AG04449 (cell line): ENCODE measurements at regions not wholly inside any gene's neighbourhood (a gene's known extent, or its start where the extent isn't known, plus 50 kb on each side); places are given as distances from the start of the nearest gene placed in this dataset.

Experiments used
- CTCF ChIA-PET: fragments of 350-600 bp; formaldehyde crosslinking; extraction: SDS; loops from one replicate; lab custom pipeline; 2021; ENCODE audit warnings: antibody characterized with exemption; lab: Yijun Ruan, JAX
- POLR2A ChIA-PET: fragments of 400-600, 350-600 bp; formaldehyde crosslinking; extraction: SDS; loops from one replicate; lab custom pipeline; 2020; ENCODE audit warnings: antibody characterized with exemption, inconsistent platforms; lab: Yijun Ruan, JAX
- DNase-seq: peaks from one replicate; pipeline ENCODE4 v3.0.0-alpha.2; 2010; ENCODE audit warnings: low read depth, low spot score
- H3K4me3 ChIP-seq: 2 replicates; pipeline ENCODE4 v1.5.1; 2011; ENCODE audit warnings: low read depth, mild to moderate bottlenecking, control low read depth, low read length
- TF ChIP-seq, protein P1 (sequence below): IDR thresholded peaks from one replicate; pipeline ENCODE4 v1.5.1; 2011; ENCODE audit warnings: mild to moderate bottlenecking, moderate library complexity, low read length, control low read depth, inconsistent platforms; ENCODE audit not compliant: insufficient read depth; ENCODE audit errors: missing control alignments

DNA sequence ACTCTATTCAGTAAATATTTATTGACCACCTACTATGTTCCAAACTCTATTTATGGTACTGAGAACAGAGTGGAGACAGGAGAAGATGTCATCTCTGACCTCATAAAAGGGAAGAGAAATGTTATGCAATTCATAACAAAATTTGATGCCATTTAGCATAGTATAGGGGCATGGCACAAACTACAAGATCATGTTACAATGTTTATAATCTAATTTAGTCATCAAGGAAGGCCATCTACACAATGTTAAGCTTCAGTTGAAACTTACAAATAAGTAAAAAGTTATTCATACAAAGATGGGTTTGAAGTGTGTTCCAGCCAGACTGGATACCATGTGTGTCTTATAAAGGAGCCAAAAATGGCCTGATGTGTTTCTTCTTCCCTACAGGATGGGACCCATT is 146.8 kb upstream of the CHRM3 start:
- POLR2A ChIA-PET = no interaction called here
- DNase-seq = no peak
- CTCF ChIA-PET = no interaction called here
- H3K4me3 ChIP-seq = no peak overlapping the region
- TF ChIP-seq, protein P1, sequence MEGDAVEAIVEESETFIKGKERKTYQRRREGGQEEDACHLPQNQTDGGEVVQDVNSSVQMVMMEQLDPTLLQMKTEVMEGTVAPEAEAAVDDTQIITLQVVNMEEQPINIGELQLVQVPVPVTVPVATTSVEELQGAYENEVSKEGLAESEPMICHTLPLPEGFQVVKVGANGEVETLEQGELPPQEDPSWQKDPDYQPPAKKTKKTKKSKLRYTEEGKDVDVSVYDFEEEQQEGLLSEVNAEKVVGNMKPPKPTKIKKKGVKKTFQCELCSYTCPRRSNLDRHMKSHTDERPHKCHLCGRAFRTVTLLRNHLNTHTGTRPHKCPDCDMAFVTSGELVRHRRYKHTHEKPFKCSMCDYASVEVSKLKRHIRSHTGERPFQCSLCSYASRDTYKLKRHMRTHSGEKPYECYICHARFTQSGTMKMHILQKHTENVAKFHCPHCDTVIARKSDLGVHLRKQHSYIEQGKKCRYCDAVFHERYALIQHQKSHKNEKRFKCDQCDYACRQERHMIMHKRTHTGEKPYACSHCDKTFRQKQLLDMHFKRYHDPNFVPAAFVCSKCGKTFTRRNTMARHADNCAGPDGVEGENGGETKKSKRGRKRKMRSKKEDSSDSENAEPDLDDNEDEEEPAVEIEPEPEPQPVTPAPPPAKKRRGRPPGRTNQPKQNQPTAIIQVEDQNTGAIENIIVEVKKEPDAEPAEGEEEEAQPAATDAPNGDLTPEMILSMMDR = no peak

DNA sequence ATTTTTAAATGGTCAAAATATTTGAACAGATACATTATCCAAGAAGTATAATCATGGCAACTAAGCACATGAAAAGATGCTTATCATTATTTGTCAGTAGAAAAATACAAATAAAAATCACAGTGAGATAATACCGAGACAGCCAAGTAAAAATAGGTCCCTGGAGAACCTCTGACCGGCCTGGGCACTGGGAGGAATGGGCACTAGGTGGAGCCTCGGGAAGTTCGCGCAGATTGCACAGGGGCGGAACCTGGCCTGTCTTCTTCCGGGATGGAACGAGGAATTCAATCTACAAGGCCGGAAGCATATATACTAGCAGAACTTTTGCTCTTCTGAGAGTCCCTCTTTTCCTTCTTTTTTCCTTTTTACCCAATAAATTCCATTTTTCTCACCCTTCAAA is 148.5 kb upstream of the CHRM3 start:
- H3K4me3 ChIP-seq = no peak overlapping the region
- ChIA-PET CTCF (no interaction called here), POLR2A (no interaction called here)
- DNase-seq = no peak
- TF ChIP-seq, protein P1 = no peak

DNA sequence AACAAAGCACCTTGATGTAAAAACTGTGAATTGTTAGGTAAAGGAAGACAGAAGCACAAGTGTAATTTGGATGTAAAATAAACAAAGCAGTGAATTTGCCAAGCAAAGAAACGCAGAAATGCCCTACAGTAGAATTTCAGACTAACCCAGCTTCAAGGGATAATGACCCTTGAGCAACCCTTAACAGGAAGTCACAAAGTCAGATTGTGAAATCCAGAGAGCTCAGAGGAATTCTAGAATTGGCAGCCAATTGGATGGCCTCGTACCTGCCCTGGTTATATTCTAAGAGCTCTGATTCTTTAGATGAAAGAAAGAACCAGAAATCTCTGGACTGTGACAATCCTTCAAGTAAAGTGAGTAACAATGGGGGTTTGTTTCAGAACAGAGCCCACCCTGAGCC is 152.7 kb upstream of the CHRM3 start:
- TF ChIP-seq, protein P1 = no peak
- no peak for DNase-seq
- CTCF ChIA-PET = no interaction called here
- POLR2A ChIA-PET = interaction anchor here (0.7 kb wide), 2 partner anchors 8 to 1159 kb away, joined by 3 read pairs; no protein-coding TSS in a partner anchor
- no peak overlapping the region for H3K4me3 ChIP-seq

DNA sequence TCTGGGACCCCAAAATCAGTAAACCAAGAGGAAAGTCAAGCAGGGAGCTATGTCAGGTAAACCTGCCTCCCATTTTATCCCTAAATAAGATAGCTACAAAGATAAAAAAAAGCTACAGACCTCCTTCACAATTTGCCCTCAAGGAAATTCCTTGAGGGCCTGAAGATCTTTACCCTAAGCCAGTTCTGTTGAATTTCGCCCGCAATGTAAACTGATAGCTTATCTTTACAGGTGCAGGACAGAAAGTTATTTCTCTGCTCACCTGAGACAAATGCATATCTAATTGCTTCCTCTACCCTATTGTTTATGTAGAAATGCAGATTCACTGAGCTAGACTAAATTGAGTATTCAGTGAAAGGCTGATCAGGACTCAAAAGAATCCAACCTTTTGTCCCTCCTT is 153.4 kb upstream of the CHRM3 start:
- CTCF ChIA-PET = no interaction called here
- no peak overlapping the region for H3K4me3 ChIP-seq
- no peak for DNase-seq
- TF ChIP-seq, protein P1 = no peak
- POLR2A ChIA-PET = interaction anchor here (0.7 kb wide), 1 partner anchor 1158 kb away, joined by 3 read pairs; no protein-coding TSS in a partner anchor

DNA sequence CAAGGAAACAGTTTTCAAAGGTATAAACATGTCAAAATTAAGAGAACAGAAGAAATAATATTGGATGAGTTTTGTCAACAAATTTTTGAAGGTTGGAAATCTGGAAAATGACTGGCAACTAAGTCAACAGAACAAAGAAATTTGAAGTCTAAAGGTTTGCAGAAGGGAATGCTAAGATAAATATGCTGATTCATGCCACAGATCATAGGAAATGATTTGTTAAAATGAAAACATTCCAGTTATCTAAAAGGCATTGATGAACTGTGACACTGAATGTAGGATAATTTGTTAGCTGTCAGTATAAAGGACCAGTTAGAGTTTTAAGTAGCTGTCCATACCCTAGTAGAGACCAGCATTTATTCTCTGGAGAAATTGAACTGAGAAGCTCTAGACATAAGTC is 157.9 kb upstream of the CHRM3 start:
- DNase-seq = no peak
- TF ChIP-seq, protein P1 = no peak
- CTCF ChIA-PET = no interaction called here
- H3K4me3 ChIP-seq = no peak overlapping the region
- POLR2A ChIA-PET = no interaction called here

DNA sequence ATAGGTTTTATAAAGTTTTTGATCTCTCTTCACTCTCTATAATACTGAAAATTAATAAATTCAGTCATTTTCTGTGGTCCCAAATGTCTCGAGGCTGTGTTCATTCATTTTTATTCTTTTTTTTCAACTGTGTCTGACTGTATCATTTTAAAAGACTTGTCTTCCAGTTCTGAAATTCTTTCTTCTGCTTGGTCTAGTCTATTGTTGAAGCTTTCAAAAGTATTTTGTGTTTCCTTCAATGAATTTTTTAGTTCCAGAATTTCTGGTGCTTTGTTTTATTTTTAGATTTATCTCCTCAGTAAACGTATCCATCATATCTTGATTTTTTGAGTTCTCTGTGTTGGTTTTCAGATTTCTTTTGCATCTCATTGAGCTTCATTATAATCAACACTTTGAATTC is 161.0 kb upstream of the CHRM3 start:
- TF ChIP-seq, protein P1 = no peak
- DNase-seq = no peak
- ChIA-PET CTCF (no interaction called here), POLR2A (interaction anchor here (0.6 kb wide), 1 partner anchor 8 kb away, joined by 3 read pairs; no protein-coding TSS in a partner anchor)
- no peak overlapping the region for H3K4me3 ChIP-seq
